ENCODE measurements at regions not wholly inside any gene's neighbourhood (a gene's known extent, or its start where the extent isn't known, plus 50 kb on each side); places are given as distances from the start of the nearest gene placed in this dataset.

DNA sequence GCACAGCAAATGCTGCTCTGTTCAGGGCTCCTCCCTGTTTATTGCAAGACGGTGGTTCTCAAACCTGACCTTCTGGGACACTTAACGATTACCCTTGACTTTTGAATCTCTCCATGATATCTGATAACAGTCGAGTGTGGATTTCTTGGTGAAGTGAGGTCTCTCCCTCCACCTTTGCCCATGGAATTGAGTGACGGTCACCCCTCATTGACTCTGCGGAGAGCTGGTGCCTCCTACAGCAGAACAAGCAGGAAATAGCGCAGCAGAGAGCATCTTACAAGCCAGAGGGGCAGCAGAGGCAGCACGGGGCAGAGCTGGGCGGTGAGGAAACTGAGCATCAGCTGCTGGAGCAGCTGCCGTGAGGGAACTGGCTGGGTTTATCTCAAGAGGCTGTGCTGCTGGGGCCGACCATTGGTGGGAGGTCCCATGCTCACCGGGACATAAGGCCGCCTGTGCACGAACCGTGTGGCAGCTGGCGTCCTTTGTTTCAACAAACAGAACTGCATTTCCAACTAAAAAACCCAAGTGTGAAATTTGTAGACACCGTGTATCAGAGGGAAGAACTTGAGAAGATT is 189.8 kb downstream of the MTRR start:
- TF ChIP-seq, protein P1, sequence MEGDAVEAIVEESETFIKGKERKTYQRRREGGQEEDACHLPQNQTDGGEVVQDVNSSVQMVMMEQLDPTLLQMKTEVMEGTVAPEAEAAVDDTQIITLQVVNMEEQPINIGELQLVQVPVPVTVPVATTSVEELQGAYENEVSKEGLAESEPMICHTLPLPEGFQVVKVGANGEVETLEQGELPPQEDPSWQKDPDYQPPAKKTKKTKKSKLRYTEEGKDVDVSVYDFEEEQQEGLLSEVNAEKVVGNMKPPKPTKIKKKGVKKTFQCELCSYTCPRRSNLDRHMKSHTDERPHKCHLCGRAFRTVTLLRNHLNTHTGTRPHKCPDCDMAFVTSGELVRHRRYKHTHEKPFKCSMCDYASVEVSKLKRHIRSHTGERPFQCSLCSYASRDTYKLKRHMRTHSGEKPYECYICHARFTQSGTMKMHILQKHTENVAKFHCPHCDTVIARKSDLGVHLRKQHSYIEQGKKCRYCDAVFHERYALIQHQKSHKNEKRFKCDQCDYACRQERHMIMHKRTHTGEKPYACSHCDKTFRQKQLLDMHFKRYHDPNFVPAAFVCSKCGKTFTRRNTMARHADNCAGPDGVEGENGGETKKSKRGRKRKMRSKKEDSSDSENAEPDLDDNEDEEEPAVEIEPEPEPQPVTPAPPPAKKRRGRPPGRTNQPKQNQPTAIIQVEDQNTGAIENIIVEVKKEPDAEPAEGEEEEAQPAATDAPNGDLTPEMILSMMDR (IDR thresholded peaks at IDR 0.05; ENCODE audit: low read depth, low read length, poor library complexity, severe bottlenecking): no peak
- no peak for TF ChIP-seq EZH2phosphoT487 (IDR thresholded peaks at IDR 0.05; ENCODE audit: borderline replicate concordance, low read length)
